HepG2 (cell line): ENCODE measurements at regions not wholly inside any gene's neighbourhood (a gene's known extent, or its start where the extent isn't known, plus 50 kb on each side); places are given as distances from the start of the nearest gene placed in this dataset.

Source experiments
- CBX5 ChIP-seq: sonication (generic); formaldehyde crosslinking; IDR thresholded peaks from 2 replicates; pipeline ENCODE4 v1.4.0; 2020; ENCODE audit warnings: missing genetic modification reagents, borderline replicate concordance
- CTCF ChIP-seq: sonication (generic); formaldehyde crosslinking; IDR thresholded peaks from 2 replicates; pipeline ENCODE4 v1.5.0; 2020; ENCODE audit warnings: mild to moderate bottlenecking, missing genetic modification reagents, moderate library complexity
- EP300 ChIP-seq, 3 experiments: sonication (generic) in 1 of 3; formaldehyde crosslinking in 1 of 3; IDR thresholded peaks; 2 replicates each; pipeline versions ENCODE4 v1.5.1 to v1.6.1; 2011 to 2020; ENCODE audit warnings: low read depth in 2 of 3, low read length in 2 of 3, borderline replicate concordance in 1 of 3, improper control_type of control experiment in 1 of 3, mild to moderate bottlenecking in 1 of 3, missing genetic modification reagents in 1 of 3, moderate library complexity in 1 of 3
- SMC3 ChIP-seq: IDR thresholded peaks from 2 replicates; pipeline ENCODE4 v1.6.1; 2011; ENCODE audit warnings: low read length, improper control_type of control experiment
- TCF7 ChIP-seq: sonication (generic); IDR thresholded peaks from 2 replicates; pipeline ENCODE4 v1.6.1; 2016; ENCODE audit warnings: antibody characterized with exemption, low read depth
- YEATS4 ChIP-seq: sonication (generic); formaldehyde crosslinking; IDR thresholded peaks from 2 replicates; pipeline ENCODE4 v1.4.0; 2020; ENCODE audit warnings: missing genetic modification reagents, borderline replicate concordance
- YY1 ChIP-seq: IDR thresholded peaks from 2 replicates; pipeline ENCODE4 v1.6.1; 2011; ENCODE audit warnings: low read length, low read depth, moderate library complexity, mild to moderate bottlenecking; ENCODE audit not compliant: insufficient read depth, insufficient replicate concordance
- ZBTB33 ChIP-seq: sonication (generic); formaldehyde crosslinking; IDR thresholded peaks from 2 replicates; pipeline ENCODE4 v1.4.0; 2020; ENCODE audit warnings: missing genetic modification reagents
- ZSCAN30 ChIP-seq: sonication (generic); formaldehyde crosslinking; IDR thresholded peaks from 2 replicates; pipeline ENCODE4 v1.5.0; 2020; ENCODE audit warnings: mild to moderate bottlenecking, missing genetic modification reagents

GRCh38 chr6:126253431-126253830 lies 86.5 kb upstream of the CENPW start:
- TF ChIP-seq EP300 (IDR thresholded peaks at IDR 0.05; ENCODE audit: low read depth in 2 of 2, low read length in 2 of 2), result no peak
- no peak for TF ChIP-seq EP300 (CRISPR knock-in tag; IDR thresholded peaks at IDR 0.05; ENCODE audit: borderline replicate concordance)
- no peak for TF ChIP-seq ZSCAN30
- no peak for TF ChIP-seq SMC3
- TF ChIP-seq CBX5 (CRISPR knock-in tag), result no peak
- no peak for TF ChIP-seq ZBTB33 (CRISPR knock-in tag)
- no peak for TF ChIP-seq YEATS4 (CRISPR knock-in tag)
- TF ChIP-seq YY1, result no peak
- TF ChIP-seq CTCF, result no peak
- no peak for TF ChIP-seq TCF7
